ENCODE measurements at regions not wholly inside any gene's neighbourhood (a gene's known extent, or its start where the extent isn't known, plus 50 kb on each side); places are given as distances from the start of the nearest gene placed in this dataset.

GRCh38 chr6:27840572-27840971 lies 71.6 kb downstream of the OR2B2 start:
- no peak overlapping the region for H4K8ac ChIP-seq (ENCODE audit: low read depth in 2 of 2, low read length in 2 of 2)
- no peak for ATAC-seq (ENCODE audit: low read depth)
- no peak overlapping the region for H2AK5ac ChIP-seq (ENCODE audit: low read depth, low read length)
- no peak overlapping the region for H3K9ac ChIP-seq (ENCODE audit: low read depth, low read length)
- H3K4me2 ChIP-seq (ENCODE audit: low read depth, low read length) = no peak overlapping the region
- no peak overlapping the region for H2BK20ac ChIP-seq (ENCODE audit: low read depth, low read length)
- BruUV-seq (replicated peaks) = no TSS peak
- no peak overlapping the region for H2AFZ ChIP-seq (replicated peaks; ENCODE audit: low read length, poor library complexity)
- no peaks in the 10 kb centered on the region for H3K27me3 ChIP-seq (ENCODE audit: control insufficient read depth, insufficient read depth, low read length)
- intact Hi-C loops (cut with micrococcal nuclease) (no loop called here), in situ Hi-C loops (cut with MboI; ENCODE audit: low sequenced_read_pairs) (loop anchor here (25.0 kb wide), 1 partner anchor 1628 kb away; a partner anchor contains a TSS), dilution Hi-C loops (cut with HindIII; ENCODE audit: low sequenced_read_pairs, unreplicated experiment) (no loop called here)
- no peak overlapping the region for H3K14ac ChIP-seq (replicated peaks; ENCODE audit: low read depth, low read length)
- H3K23ac ChIP-seq (ENCODE audit: low read depth, low read length) = no peak overlapping the region
- no peak overlapping the region for H2BK120ac ChIP-seq (ENCODE audit: low read depth, low read length)
- no peak overlapping the region for H3K4me3 ChIP-seq (ENCODE audit: insufficient read depth, low read depth, low read length)
- H3K9me1 ChIP-seq (ENCODE audit: insufficient read depth, low read length) = no peaks in the 10 kb centered on the region
- no peak overlapping the region for H2BK5ac ChIP-seq (ENCODE audit: low read depth, low read length, poor library complexity, severe bottlenecking)
- no peaks in the 10 kb centered on the region for H4K20me1 ChIP-seq (ENCODE audit: insufficient read depth, low read length)
- CTCF ChIA-PET = interaction anchor here (0.6 kb wide), 1 partner anchor 498 kb away, joined by 3 read pairs; no protein-coding TSS in a partner anchor
- H3K27ac ChIP-seq (ENCODE audit: insufficient read depth, low read length) = no peak overlapping the region
- H3K79me1 ChIP-seq (ENCODE audit: low read depth in 1 of 2, low read length in 2 of 2) = peaks cover 0 to 13% of the 10 kb centered on the region in 2 experiments; a peak in 2 of 4 replicates
- no peaks in the 10 kb centered on the region for H3K9me3 ChIP-seq (ENCODE audit: control insufficient read depth, insufficient read depth, low read length)
- H2BK15ac ChIP-seq (ENCODE audit: low read depth, low read length) = no peak overlapping the region
- TF ChIP-seq CEBPB (IDR thresholded peaks at IDR 0.05; ENCODE audit: low read depth, low read length) (no peak), BHLHE40 (IDR thresholded peaks at IDR 0.05; ENCODE audit: low read depth, low read length) (no peak), RFX5 (IDR thresholded peaks at IDR 0.05; ENCODE audit: low read depth, low read length) (no peak), MAZ (IDR thresholded peaks at IDR 0.05; ENCODE audit: borderline replicate concordance, low read depth, low read length) (no peak), SMC3 (IDR thresholded peaks at IDR 0.05; ENCODE audit: low read depth, low read length) (no peak), RCOR1 (IDR thresholded peaks at IDR 0.05; ENCODE audit: insufficient replicate concordance, low read length) (no peak), MXI1 (IDR thresholded peaks at IDR 0.05; ENCODE audit: borderline replicate concordance, low read depth, low read length) (no peak), RAD21 (IDR thresholded peaks at IDR 0.05; ENCODE audit: low read length) (no peak), MAFK (IDR thresholded peaks at IDR 0.05; ENCODE audit: low read depth, low read length) (no peak), USF2 (IDR thresholded peaks at IDR 0.05; ENCODE audit: low read depth, low read length) (no peak), FOS (IDR thresholded peaks at IDR 0.05; ENCODE audit: low read depth, low read length) (no peak), POLR2A (IDR thresholded peaks at IDR 0.05; ENCODE audit: low read depth, low read length) (no peak), NFE2L2 (IDR thresholded peaks at IDR 0.05; ENCODE audit: low read depth, low read length) (no peak)
- no peak overlapping the region for H4K91ac ChIP-seq (ENCODE audit: insufficient read depth, low read depth, low read length)
- no peak overlapping the region for H2AK9ac ChIP-seq (replicated peaks; ENCODE audit: low read depth, low read length, poor library complexity)
- H3K4ac ChIP-seq (ENCODE audit: low read depth, low read length) = no peak overlapping the region
- no CpG with 5 or more reads among the region's 3 CpGs for WGBS, 2 experiments (ENCODE audit: extremely low coverage in 2 of 2, insufficient read length in 1 of 2)
- no peak overlapping the region for H3K18ac ChIP-seq (ENCODE audit: low read depth, low read length)
- no peaks in the 10 kb centered on the region for H3K4me1 ChIP-seq (ENCODE audit: control insufficient read depth, insufficient read depth, low read length)
- no peak overlapping the region for H4K5ac ChIP-seq (ENCODE audit: low read depth, low read length)
- POLR2A ChIA-PET (ENCODE audit: unreplicated experiment) = no interaction called here
- H3K36me3 ChIP-seq (ENCODE audit: control insufficient read depth, insufficient read depth, low read length) = no peaks in the 10 kb centered on the region
- no peak for DNase-seq
- no peak overlapping the region for H3K56ac ChIP-seq (ENCODE audit: extremely low read depth, insufficient read depth, low read length)

All from IMR-90 (cell line).